Mucosa of gallbladder (tissue), 1 donor: ENCODE measurements at regions not wholly inside any gene's neighbourhood (a gene's known extent, or its start where the extent isn't known, plus 50 kb on each side); places are given as distances from the start of the nearest gene placed in this dataset.
"Not testable (repeated sequence)": the region's sequence is repeated elsewhere in the genome, so short reads cannot be mapped to it uniquely, and the experiment has no call there.

Source experiments
- DNase-seq: peaks from one replicate; pipeline ENCODE4 v3.0.0-alpha.2; 2020; ENCODE audit warnings: low spot score
- donor health status: DM: no; HTN: no; CAD: no.

DNA sequence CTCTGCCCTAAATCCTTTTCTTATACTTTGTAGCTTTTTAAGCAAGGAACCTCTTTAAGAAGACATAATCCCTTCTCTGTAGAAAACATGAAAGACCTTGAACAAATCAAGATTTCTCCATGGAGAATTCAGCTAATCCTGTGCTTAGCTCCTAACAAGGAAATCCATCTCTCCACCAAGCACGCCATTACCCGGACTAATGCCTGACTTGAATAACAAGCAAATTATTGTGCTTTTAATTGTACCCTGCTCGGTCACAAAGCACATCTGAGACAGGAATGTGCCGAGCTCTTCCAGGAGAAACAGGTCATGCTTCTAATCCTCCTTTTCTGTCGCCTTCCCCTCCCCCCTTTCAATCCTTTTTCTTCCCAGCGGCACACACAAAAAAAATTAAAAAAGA lies 141.3 kb downstream of the PSAT1 start:
- DNase-seq, result no peak

DNA sequence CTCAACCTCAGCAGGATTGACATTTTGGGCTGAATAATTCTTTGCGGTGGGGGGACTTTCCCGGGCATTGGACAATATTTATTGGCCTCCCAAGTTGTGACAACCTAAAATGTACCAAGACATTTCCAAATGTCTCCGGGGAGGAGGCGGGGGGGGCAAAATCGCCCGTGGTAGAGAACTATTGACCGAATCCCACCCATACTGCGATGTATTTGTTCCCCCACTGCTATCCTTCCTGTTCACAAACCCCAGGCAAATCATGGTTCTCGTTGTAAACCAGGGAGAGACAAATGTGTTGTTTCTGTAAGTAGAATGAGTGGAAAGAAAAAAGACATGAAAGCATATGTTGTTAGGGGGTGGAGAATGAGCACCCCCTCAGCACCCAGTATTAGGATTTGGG lies 141.9 kb downstream of the PSAT1 start:
- no peak for DNase-seq

DNA sequence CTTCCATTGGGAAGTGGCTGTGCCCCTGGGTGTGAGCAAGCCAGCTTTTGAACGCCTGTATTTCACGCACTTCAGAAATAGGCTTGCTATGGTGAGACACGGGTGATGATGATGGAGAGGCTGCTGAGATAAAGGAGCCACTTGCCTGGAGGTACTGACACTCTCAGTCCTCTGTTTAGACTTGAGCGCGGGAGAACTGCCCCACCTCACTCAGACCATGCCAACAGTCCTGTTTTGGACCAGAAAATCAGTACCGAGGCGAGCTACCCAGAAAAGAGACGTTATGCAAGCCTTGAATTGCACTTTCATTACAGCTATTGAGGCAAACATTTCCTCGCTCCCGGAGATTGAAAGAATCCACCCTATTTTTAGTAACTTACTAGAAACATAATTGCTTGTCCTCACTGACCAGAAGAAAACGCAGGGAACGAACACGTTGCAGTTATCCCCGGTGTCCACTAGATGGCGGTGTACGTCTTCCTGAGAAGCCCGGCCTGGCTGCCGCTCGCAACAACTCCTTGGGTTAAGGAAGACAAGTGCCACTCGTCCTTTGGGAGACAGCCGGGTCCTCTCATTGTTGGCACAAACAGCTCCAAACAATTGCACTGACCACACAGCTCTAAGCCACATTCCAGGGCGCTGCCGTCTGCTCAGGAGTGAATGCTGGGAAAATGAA lies 142.4 kb downstream of the PSAT1 start:
- DNase-seq, result peak; percentile 83

DNA sequence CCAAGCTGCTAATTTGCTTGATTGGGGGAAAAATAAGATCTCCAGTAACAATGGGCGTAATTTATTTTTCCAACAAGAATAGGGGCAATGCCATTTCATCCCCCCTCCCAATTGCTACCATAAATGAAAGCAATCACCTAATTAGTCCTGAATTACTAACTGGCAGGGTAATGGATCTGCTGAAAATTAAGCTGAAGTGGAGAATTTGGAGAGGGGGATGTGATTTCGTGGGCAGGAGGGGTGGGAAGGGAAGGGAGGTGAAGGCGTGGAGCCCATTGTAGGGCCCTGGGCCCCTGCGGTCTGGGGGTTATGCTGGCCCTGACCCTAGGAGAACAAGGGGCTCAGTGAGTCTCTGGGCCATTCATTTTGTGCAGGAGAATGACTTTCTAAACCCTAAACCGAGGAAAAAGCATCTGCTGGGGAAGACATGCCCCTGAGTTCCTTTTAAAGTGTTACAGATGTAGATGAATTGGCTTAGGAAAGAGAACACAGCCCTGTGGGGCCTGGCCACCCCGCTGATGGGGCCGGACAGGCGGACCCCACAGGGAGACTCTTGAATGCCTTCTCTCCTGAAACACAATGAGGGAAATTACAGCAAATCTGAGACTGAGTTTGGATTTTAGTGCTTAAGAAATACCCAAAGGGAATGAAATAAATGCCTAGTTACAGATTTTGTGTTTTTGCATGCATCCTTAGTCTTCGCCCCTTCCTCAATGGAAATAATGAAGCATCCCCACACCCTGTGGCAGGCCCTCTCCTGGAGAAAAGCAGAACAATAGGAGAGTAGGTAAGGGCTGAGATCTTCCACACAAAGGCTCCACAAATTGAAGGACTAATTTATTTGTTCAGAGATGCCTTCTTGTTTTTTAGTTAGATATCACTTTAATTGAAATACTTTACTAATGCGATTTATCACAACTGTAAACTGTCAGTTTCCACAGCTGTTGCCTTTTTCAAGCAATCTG lies 143.2 kb downstream of the PSAT1 start:
- DNase-seq, result no peak

DNA sequence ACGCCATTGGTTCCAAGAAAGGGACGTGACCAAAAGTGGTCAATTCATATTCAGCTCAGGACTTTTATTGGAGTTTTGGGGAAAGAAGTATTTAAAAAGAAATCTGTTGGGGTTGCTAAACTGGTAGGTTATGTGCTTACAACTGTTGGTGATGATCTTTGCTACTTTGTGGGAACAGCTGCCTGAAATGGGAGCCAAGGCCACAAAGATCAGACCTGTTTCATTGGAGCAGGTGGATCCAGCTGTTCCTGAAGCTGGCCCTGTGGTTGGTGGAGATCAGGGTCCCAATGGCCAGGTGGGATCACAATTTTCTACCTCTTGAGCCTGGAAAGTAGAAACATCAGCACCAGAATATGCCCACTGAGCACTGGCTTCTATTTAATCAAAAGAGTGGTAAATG lies 144.5 kb downstream of the PSAT1 start:
- no peak for DNase-seq

DNA sequence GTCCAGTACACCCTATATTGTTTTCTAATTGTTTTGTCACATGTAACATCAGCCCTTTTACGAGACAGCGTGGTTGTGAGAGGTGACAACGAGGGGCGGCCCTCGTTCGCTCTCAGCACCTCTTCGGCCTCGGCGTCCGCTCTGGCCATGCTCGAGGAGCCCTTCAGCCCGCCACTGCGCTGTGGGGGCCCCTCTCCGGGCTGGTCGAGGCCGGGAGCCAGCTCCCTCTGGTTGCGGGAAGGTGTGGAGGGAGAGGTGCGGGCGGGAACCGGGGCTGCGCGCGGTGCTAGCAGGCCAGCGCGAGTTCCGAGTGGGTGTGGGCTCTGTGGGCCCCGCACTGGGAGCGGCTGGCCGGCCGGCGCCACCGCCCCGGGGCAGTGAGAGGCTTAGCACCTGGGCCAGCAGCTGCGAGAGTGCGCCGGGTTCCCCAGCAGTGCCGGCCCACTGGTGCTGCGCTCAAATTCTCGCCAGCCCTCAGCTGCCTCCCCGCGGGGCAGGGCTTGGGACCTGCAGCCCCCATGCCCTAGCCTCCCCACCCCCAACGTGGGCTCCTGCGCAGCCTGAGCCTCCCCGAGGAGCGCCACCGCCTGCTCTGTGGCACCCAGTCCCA lies 145.0 kb downstream of the PSAT1 start:
- DNase-seq, result no peak

DNA sequence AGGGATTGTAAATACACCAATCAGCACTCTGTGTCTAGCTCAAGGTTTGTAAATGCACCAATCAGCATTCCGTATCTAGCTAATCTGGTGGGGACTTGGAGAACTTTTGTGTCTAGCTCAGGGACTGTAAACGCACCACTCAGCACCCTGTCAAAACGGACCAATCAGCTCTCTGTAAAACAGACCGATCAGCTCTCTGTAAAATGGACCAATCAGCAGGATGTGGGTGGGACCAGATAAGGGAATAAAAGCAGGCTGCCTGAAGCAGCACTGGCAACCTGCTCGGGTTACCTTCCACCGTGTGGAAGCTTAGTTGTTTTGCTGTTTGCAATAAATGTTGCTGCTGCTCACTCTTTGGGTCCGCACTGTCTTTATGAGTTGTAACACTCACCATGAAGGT lies 145.7 kb downstream of the PSAT1 start:
- not testable (repeated sequence) for DNase-seq

DNA sequence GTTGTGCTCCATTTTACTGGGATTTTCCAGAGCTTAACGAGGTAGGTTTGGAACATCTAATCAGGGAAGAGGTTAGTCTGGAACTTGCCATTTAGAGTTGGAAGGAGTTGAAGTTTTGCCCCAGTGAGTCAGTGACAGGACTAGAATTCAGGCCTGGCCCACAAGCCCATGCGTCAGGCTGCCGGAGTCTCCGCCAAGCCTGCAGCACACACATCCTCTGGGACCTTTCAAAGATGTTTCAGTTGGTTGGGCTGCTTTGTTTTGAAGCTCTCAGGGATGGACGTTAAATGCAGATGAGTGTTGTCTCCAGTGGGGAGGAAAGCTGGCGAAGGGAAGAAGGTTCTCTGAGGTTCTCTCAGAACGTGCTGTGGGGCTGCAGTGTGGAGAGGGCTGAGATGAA lies 147.0 kb downstream of the PSAT1 start:
- no peak for DNase-seq

DNA sequence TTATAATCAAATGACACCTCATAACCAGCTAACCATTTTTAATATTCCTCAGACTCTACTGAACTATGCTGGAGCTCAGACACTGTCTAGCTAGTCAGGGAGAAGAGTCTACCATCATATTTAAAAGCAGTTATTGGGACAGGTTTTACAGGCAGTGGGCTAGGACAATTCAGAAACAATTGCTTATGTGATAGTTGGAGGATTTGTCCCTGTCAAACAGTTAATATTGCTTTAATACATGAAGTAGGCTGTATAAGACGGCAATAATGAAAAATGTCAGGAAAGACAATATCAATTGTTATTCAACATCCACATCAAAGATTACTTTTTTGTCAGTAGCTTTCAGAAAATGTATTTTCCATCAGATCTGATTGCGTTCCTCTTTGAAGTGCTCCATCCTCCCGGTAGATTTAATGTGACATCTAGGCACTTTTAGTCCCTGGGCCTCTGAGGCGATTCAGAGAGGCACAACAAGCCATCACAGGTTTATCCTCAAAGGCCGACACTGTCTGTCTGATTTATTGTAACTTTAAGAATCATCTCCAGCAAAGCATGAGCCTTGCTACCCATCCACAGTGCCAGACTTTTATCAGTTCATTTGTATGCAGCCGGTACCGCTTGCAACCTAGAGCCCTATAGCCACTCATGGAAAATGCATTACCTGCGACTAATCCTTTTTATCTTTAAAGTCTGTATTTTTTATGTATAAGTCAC lies 152.2 kb downstream of the PSAT1 start:
- DNase-seq, result no peak

DNA sequence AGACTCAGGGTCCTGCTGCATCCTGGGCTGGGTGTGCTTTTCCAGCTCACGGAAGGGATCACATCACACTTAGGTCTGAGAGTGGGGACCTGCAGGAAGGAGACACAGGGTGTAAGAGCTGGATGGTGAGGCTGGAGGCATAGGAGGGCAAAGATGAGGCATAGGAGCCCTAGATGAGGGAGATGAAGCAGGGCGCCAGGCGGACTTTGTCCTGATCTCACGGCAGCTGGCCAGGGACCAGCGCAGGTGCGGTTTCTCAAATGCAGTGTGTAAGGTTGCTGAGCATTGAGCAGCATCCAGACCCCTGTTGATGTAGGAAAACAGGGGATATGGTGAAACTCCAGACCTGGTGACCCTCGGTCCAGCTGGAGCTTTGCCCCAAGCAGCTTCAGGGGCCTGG lies 156.5 kb downstream of the PSAT1 start:
- DNase-seq, result no peak

DNA sequence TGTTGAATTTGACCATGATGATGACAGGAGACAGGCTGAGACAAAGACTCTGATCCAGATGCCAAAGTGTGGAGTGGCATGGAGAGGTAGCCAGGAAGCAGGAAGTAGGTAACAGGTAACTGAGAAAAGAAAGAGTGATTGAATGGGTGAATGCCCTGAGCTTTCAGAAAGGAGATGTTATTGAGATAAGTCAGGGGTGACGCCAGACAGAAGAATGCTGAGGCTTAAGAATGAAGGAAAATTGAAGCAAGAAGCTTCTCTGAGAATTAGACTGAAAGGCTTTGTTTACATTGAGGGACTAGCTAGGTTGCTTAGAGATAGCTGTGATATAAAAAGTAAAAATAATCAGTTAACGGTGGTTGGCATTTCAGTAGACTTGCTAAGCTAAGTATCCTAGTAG lies 165.7 kb downstream of the PSAT1 start:
- no peak for DNase-seq

DNA sequence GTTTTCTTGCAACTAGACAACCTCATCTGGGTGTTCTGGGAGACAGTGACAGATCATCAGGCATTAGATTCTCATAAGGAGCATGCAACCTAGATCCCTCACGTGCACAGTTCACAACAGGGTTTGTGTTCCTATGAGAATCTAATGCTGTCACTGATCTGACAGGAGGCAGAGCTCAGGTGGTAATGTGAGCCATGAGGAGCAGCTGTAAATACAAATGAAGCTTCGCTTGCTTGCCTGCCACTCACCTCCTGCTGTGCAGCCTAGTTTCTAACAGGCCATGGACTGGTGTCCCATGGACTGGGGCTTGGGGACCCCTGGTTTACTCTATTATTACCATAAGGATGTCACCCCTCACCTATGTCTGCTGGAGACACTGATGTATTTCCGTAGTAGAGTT lies 166.8 kb downstream of the PSAT1 start:
- DNase-seq, result no peak

DNA sequence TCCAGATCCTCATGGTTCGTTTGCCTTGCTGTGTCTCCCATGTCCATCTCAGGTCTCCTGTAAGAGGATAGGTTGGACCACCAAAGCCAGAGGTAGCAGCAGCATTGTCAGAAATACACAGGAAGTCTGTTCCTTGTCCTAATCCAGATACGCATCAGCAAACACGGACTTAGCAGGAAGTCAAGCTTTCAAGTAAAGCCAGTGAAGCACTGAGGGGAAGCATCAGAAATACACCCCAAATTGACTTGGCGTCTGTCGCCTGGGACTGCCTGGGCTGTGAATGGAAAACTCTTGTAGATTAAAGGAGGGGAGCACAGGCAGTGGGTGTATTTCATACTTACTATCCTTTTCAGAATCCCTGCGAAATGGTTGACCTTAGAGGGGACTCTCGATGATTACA lies 171.3 kb downstream of the PSAT1 start:
- DNase-seq, result no peak

DNA sequence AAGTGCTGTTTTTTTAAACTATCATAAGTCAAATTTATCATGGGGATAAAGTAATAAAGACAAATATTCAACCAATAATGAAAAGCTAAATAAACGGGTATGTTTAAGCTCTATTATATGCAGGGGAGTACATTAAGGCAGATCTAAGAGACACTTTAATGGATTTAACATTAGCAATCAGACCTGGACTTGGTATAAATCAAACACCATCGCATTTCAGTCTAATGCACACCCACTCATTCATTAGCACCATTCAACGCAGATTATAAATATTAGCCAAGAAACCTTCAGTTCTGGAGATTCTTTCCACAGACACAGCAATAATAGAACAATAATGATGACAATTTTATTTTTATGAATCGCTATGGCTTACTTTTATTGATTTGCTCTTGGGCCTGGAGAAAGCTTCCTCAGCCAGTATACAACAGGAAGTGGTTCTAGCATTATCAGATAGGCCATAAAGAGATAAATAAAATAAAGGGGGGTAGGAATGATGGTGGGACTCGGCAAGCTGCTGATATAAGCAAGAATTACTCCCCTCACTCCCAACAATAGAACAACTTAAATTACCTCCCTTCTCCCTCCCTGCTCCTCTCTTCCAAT lies 172.2 kb downstream of the PSAT1 start:
- DNase-seq, result no peak

DNA sequence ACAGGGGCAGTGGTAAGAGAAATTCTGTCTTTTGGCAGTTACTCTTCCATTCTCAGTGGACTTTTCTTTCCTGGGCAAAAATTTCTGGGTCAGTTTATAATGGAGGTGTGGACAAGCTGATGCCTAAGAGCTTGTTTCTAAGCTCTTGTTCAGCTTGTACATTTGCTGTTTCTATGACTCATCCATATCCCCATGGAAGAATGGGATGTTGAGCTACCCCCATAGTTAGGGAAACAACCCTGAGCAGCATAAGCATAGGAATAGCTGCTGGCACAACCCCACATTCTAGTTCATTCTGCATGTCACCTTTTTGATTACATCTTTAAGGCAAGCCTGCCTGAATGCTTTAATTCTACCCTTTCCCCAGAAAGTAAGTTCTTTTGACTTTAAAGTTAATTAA lies 173.3 kb downstream of the PSAT1 start:
- no peak for DNase-seq

DNA sequence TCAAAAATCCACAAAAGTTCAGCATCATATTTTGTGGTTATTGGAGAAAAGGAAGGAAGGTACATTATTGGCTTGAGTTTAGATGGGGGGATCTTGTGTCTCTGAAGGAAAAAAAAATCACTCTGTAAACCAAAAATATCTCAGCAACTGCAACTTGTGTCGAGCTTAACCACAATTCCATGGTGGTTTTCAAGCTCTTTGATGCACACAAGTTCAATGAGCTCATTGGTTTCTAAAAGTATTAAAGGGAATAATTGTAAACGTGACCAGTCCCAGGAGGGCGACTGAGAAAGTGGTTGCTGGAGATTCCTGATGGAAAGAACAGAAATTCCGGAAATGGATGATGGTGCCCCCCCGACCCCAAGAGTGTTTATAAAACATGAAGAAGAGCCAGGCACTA lies 173.8 kb downstream of the PSAT1 start:
- no peak for DNase-seq

DNA sequence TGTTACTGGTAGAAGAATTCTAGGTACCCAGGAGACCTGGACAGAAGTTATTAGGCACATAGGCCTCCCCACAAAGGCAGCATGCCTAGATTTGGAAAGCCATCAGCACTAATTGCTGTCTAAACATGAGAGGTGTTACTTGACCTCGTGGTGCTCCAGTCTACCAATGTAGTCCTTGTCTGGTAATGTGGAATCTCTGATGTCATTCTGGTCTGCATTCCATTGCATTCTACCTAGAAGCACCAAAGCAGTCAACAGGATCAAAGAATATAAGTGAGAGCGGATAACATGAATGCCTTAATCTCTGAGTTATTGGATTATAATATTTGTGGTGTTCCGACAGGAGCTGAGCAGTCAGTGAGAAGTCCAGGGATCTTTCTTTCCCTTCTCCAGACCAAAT lies 175.2 kb downstream of the PSAT1 start:
- no peak for DNase-seq

DNA sequence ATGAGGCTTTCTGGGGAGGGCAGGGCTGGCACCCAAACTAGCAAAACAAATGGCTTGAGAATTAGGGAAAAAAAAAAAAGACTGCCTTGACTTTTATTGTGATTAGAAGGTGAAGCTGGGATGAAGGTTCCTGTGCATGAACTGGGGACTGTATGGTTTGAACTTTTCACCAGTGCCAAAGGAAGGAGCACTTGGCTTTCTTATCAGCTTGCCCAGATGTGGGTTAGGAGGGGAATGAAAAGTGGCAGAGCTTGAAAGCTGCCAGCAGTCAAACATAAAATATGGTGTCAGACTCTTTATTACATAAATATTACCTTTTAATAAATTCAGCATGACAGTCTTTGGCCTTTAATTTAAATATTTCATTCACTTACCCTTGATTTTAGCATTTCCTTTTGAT lies 182.5 kb downstream of the PSAT1 start:
- DNase-seq, result no peak

DNA sequence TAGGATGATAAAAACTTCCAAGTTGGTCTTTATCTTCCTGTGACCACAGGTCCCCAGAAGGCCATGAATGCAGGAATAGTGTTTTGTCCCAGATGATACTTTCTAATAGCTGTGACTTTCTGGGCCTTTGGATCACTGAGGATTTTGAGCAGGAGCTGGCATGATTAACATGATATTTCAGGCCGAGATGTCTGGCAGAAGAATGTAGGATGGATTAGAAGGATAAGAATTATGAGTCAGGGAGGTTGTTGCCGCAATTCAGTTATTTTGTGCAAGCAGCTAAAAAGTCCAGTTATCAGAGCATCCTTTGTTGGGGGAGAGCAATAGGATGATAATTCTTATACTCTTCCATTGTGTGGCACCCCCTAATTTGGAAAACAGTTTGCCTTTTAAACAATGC lies 189.7 kb downstream of the PSAT1 start:
- DNase-seq, result no peak

DNA sequence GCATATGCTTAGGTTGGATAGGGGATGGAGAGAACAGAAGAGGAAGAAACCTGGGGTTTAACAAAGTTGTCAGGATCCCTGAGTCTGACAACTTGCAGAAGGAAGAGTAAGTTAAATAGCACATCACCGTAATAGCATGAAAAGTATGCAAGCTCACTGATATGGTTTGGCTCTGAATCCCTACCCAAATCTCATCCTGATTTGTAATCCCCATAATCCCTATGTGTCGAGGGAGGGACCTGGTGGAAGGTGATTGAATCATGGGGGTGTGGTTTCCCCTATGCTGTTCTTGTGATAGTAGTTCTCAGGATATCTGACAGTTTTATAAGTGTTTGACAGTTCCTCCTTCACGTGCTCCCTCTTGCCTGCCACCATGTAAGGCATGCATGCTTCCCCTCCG lies 193.3 kb downstream of the PSAT1 start:
- no peak for DNase-seq

DNA sequence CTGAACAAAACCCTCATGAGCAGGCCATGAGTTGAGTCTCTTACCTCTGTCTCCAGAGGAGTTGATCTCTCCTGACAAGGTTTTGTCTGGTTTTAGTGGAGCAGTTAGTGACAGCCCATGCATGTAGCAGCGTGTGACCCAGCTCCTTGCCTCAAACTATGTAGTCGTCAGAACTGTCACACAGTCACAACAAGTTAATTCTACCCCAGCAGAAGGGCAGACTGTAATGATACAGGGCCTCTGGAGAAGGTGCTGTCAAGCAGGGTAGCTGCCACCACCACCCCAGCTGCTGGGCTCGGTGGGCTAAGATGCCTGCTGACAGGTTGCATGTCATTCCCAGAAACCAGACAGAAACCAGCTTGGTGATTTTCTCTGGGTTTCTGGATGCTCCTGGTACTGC lies 194.5 kb downstream of the PSAT1 start:
- DNase-seq, result no peak
